ENCODE measurements at regions not wholly inside any gene's neighbourhood (a gene's known extent, or its start where the extent isn't known, plus 50 kb on each side); places are given as distances from the start of the nearest gene placed in this dataset.
A peak's percentile ranks its signal among the peaks of the same experiment; 100 is the strongest.

GRCh38 chr4:59881632-59882031 is 1318.5 kb upstream of the ADGRL3 start:
- no peak for DNase-seq (ENCODE audit: low spot score)

GRCh38 chr4:59904331-59904730 is 1295.8 kb upstream of the ADGRL3 start:
- no peak for DNase-seq (ENCODE audit: low spot score)

- DNase-seq (ENCODE audit: low spot score), result no peak
Observed at GRCh38 chr4:59920416-59920815, 1279.7 kb upstream of the ADGRL3 start.

GRCh38 chr4:59925290-59925689 is 1274.8 kb upstream of the ADGRL3 start:
- no peak for DNase-seq (ENCODE audit: low spot score)

- DNase-seq (ENCODE audit: low spot score), result no peak
Observed at GRCh38 chr4:59936566-59936965, 1263.6 kb upstream of the ADGRL3 start.

GRCh38 chr4:59938166-59938565 is 1262.0 kb upstream of the ADGRL3 start:
- DNase-seq (ENCODE audit: low spot score), result no peak

- DNase-seq (ENCODE audit: low spot score), result no peak
Observed at GRCh38 chr4:59945277-59945676, 1254.8 kb upstream of the ADGRL3 start.

GRCh38 chr4:59945716-59946115 is 1254.4 kb upstream of the ADGRL3 start:
- no peak for DNase-seq (ENCODE audit: low spot score)

- DNase-seq (ENCODE audit: low spot score), result no peak
Observed at GRCh38 chr4:59956366-59956765, 1243.8 kb upstream of the ADGRL3 start.

- no peak for DNase-seq (ENCODE audit: low spot score)
Observed at GRCh38 chr4:59960143-59960542, 1240.0 kb upstream of the ADGRL3 start.

- DNase-seq (ENCODE audit: low spot score), result no peak
Observed at GRCh38 chr4:59966758-59967157, 1233.4 kb upstream of the ADGRL3 start.

- no peak for DNase-seq (ENCODE audit: low spot score)
Observed at GRCh38 chr4:59968796-59969195, 1231.3 kb upstream of the ADGRL3 start.

- no peak for DNase-seq (ENCODE audit: low spot score)
Observed at GRCh38 chr4:59969909-59970308, 1230.2 kb upstream of the ADGRL3 start.

GRCh38 chr4:59971952-59972351 is 1228.2 kb upstream of the ADGRL3 start:
- DNase-seq (ENCODE audit: low spot score), result no peak

GRCh38 chr4:59973492-59973891 is 1226.6 kb upstream of the ADGRL3 start:
- no peak for DNase-seq (ENCODE audit: low spot score)

- DNase-seq (ENCODE audit: low spot score), result no peak
Observed at GRCh38 chr4:59979061-59979460, 1221.1 kb upstream of the ADGRL3 start.

- no peak for DNase-seq (ENCODE audit: low spot score)
Observed at GRCh38 chr4:59983852-59984251, 1216.3 kb upstream of the ADGRL3 start.

- peak; percentile 18 for DNase-seq (ENCODE audit: low spot score)
Observed at GRCh38 chr4:59987289-59987688, 1212.8 kb upstream of the ADGRL3 start.

- DNase-seq (ENCODE audit: low spot score), result peak; percentile 20
Observed at GRCh38 chr4:59994118-59994517, 1206.0 kb upstream of the ADGRL3 start.

- DNase-seq (ENCODE audit: low spot score), result no peak
Observed at GRCh38 chr4:60002603-60003337, 1197.4 kb upstream of the ADGRL3 start.

GRCh38 chr4:60013464-60014184 is 1186.5 kb upstream of the ADGRL3 start:
- DNase-seq (ENCODE audit: low spot score), result no peak

- DNase-seq (ENCODE audit: low spot score), result no peak
Observed at GRCh38 chr4:60016971-60017370, 1183.2 kb upstream of the ADGRL3 start.

GRCh38 chr4:60019180-60019579 is 1180.9 kb upstream of the ADGRL3 start:
- no peak for DNase-seq (ENCODE audit: low spot score)

- no peak for DNase-seq (ENCODE audit: low spot score)
Observed at GRCh38 chr4:60019946-60020345, 1180.2 kb upstream of the ADGRL3 start.
